Thyroid gland (tissue), 4 donors: ENCODE measurements at regions not wholly inside any gene's neighbourhood (a gene's known extent, or its start where the extent isn't known, plus 50 kb on each side); places are given as distances from the start of the nearest gene placed in this dataset.

Experiments
- DNase-seq, 2 donors: peaks; one replicate each; pipeline ENCODE4 v3.0.0-alpha.2; 2019
- H3K27ac ChIP-seq, 3 donors: fragments of 200-600 bp; sonication (generic); 1 replicate in 2 of 3; 2 replicates in 1 of 3; pipeline ENCODE4 v1.5.1; 2016 to 2019; ENCODE audit warnings: mild to moderate bottlenecking in 1 of 3, moderate library complexity in 1 of 3
- H3K27me3 ChIP-seq: fragments of 200-600 bp; sonication (generic); one replicate; pipeline ENCODE4 v1.5.1; 2019
- H3K36me3 ChIP-seq, 2 donors: fragments of 200-600 bp; sonication (generic); one replicate each; pipeline ENCODE4 v1.5.1; 2016 to 2019
- H3K4me1 ChIP-seq, 2 donors: fragments of 200-600 bp; sonication (generic); one replicate each; pipeline ENCODE4 v1.5.1; 2017 to 2019
- H3K4me3 ChIP-seq, 3 donors: fragments of 200-600 bp; sonication (generic); replicated peaks in 1 of 3; 1 replicate in 2 of 3; 2 replicates in 1 of 3; pipeline ENCODE4 v1.5.1; 2016; ENCODE audit warnings: mild to moderate bottlenecking in 1 of 3
- H3K9me3 ChIP-seq: fragments of 200-600 bp; sonication (generic); one replicate; pipeline ENCODE4 v1.5.1; 2017
- CTCF ChIP-seq, 6 experiments: fragments of 200-600 bp in 3 of 6; fragments of 450-650 bp in 3 of 6; sonication (generic) in 3 of 6; IDR thresholded peaks; one replicate each; pipeline ENCODE4 v1.5.1; 2016 to 2019; ENCODE audit warnings: antibody characterized with exemption in 6 of 6, mild to moderate bottlenecking in 2 of 6, inconsistent platforms in 1 of 6, moderate library complexity in 1 of 6
- POLR2A ChIP-seq, 2 donors: fragments of 450-650 bp; IDR thresholded peaks; one replicate each; pipeline ENCODE4 v1.6.1; 2017; ENCODE audit warnings: antibody characterized with exemption in 2 of 2, mild to moderate bottlenecking in 2 of 2, moderate library complexity in 1 of 2
- WGBS, 2 donors: methylation state at CpG; one replicate each; pipeline ENCODE4 v1.1.5; 2017; 5-methylcytosine and 5-hydroxymethylcytosine counted together
- intact Hi-C: fragments of 100-400 bp; cut with DNase I; formaldehyde crosslinking; loops from one replicate; pipeline ENCODE4 v1.15.1; 2023

DNA sequence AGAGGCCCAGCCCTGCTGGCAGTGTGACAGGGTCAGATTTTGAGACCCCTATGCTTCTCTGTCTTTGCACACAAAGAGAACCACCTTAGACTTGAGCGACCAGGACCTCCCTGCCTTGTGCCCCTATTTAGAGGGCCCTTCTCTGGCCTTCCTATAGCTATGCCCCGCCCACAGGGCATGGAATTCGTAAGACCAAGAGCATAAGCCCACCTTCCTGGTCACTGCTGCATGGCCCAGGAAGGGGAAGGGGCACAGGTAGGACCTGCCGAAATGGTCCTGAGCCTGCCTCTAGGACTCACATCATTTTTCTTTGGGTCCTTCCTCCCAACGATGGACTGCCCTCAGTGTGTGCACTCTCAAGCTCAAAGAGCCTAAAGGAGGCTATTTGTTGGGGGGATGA, 65.1 kb upstream of the SRSF6 start:
- no peak for TF ChIP-seq POLR2A (IDR thresholded peaks at IDR 0.05)
- TF ChIP-seq CTCF (IDR thresholded peaks at IDR 0.05): no peak
- intact Hi-C loops: no loop called here
- Histone ChIP-seq H3K36me3 (no peaks in the 10 kb centered on the region), H3K27me3 (no peaks in the 10 kb centered on the region), H3K4me3 (no peak overlapping the region), H3K27ac (no peak overlapping the region), H3K9me3 (no peaks in the 10 kb centered on the region), H3K4me1 (no peaks in the 10 kb centered on the region)
- WGBS, 2 donors: 79 to 82% methylated on average over 4 to 5 of the region's 5 CpGs
- no peak for DNase-seq

- no peak for DNase-seq
- 43 to 45% methylated on average over 17 to 19 of the region's 26 CpGs for WGBS, 2 donors
- no peaks in the 10 kb centered on the region for H3K27me3 ChIP-seq
- intact Hi-C loops: no loop called here
- no peak overlapping the region for H3K27ac ChIP-seq
- no peak for TF ChIP-seq POLR2A (IDR thresholded peaks at IDR 0.05)
- no peak for TF ChIP-seq CTCF (IDR thresholded peaks at IDR 0.05)
- no peaks in the 10 kb centered on the region for H3K4me1 ChIP-seq
- H3K4me3 ChIP-seq: no peak overlapping the region
- no peaks in the 10 kb centered on the region for H3K9me3 ChIP-seq
- H3K36me3 ChIP-seq: no peaks in the 10 kb centered on the region
Measured at GRCh38 chr20:43389839-43390626, 67.7 kb upstream of the SRSF6 start.

GRCh38 chr20:43389211-43389610, 68.5 kb upstream of the SRSF6 start:
- Histone ChIP-seq H3K27ac (no peak overlapping the region), H3K4me3 (no peak overlapping the region), H3K9me3 (no peaks in the 10 kb centered on the region), H3K27me3 (no peaks in the 10 kb centered on the region), H3K4me1 (no peaks in the 10 kb centered on the region), H3K36me3 (no peaks in the 10 kb centered on the region)
- TF ChIP-seq CTCF (IDR thresholded peaks at IDR 0.05) (no peak), POLR2A (IDR thresholded peaks at IDR 0.05) (no peak)
- intact Hi-C loops: no loop called here
- WGBS, 2 donors: 41 to 47% methylated on average over 6 of the region's 6 CpGs
- DNase-seq: no peak

GRCh38 chr20:43388268-43389002, 69.3 kb upstream of the SRSF6 start:
- H3K27ac ChIP-seq: no peak overlapping the region
- TF ChIP-seq POLR2A (IDR thresholded peaks at IDR 0.05): no peak
- TF ChIP-seq CTCF (IDR thresholded peaks at IDR 0.05): no peak
- H3K9me3 ChIP-seq: no peaks in the 10 kb centered on the region
- no peaks in the 10 kb centered on the region for H3K36me3 ChIP-seq
- no peak overlapping the region for H3K4me3 ChIP-seq
- H3K4me1 ChIP-seq: no peaks in the 10 kb centered on the region
- 50 to 52% methylated on average over 14 of the region's 14 CpGs for WGBS, 2 donors
- DNase-seq: peak in 1 of 2 donors; percentile 20
- no peaks in the 10 kb centered on the region for H3K27me3 ChIP-seq
- intact Hi-C loops: no loop called here

DNA sequence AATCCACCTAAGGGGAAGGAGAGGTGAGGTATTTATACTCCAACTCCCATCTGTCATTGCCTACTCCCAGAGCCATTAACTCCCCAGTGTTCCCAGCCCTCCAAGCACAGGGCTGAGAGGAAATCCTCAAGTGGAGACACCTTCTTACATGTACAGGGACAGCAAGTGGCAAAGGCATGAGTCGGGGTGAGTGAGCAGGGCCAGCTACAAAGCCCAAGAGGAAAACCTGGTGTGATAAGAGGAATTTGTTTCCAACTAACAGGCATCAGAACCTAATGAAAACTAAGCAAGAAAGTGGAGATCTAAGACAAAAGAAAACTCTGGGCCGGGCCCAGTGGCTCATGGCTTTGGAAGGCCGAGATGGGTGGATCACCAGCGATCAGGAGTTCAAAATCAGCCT, 70.0 kb upstream of the SRSF6 start:
- no peaks in the 10 kb centered on the region for H3K36me3 ChIP-seq
- H3K9me3 ChIP-seq: no peaks in the 10 kb centered on the region
- intact Hi-C loops: no loop called here
- no peak for TF ChIP-seq CTCF (IDR thresholded peaks at IDR 0.05)
- no peak for TF ChIP-seq POLR2A (IDR thresholded peaks at IDR 0.05)
- WGBS, 2 donors: 70 to 82% methylated on average over 4 of the region's 4 CpGs
- H3K4me3 ChIP-seq: no peak overlapping the region
- H3K27ac ChIP-seq: no peak overlapping the region
- H3K27me3 ChIP-seq: no peaks in the 10 kb centered on the region
- DNase-seq: no peak
- H3K4me1 ChIP-seq: no peaks in the 10 kb centered on the region
